SU-DHL-6 (cell line): ENCODE measurements at regions not wholly inside any gene's neighbourhood (a gene's known extent, or its start where the extent isn't known, plus 50 kb on each side); places are given as distances from the start of the nearest gene placed in this dataset.

Experiments
- EZH2phosphoT487 ChIP-seq: fragments of 200-600 bp; sonication (generic), shearing (Covaris generic); conservative IDR thresholded peaks from 2 replicates; pipeline ENCODE4 v1.6.1; 2018; ENCODE audit warnings: mild to moderate bottlenecking, antibody characterized with exemption, low read length, moderate library complexity, mixed read lengths
- TF ChIP-seq, protein P1 (sequence below): fragments of 200-600 bp; sonication (generic); IDR thresholded peaks from one replicate; pipeline ENCODE4 v1.5.1; 2017; ENCODE audit warnings: antibody characterized with exemption, mild to moderate bottlenecking, low read length, moderate library complexity; ENCODE audit not compliant: insufficient read depth, poor library complexity, severe bottlenecking

DNA sequence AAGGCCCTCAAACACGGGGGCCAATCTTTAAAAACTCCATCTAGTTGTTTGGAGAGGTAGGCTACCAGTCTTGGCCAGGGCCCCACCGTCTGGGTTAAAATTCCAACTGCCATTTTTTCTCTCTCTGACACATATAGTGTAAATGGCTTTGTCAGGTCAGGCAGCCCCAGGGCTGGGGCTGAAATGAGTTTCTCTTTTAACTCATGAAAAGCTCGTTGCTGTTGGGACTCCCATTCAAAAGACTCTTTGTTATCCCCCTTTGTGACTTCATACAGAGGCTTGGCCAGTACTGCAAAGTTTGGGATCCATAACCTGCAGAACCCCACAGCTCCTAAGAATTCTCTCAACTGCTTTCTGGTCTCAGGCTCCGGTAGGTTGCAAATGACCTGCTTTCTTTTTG lies 99.4 kb upstream of the SLC1A4 start:
- TF ChIP-seq, protein P1, sequence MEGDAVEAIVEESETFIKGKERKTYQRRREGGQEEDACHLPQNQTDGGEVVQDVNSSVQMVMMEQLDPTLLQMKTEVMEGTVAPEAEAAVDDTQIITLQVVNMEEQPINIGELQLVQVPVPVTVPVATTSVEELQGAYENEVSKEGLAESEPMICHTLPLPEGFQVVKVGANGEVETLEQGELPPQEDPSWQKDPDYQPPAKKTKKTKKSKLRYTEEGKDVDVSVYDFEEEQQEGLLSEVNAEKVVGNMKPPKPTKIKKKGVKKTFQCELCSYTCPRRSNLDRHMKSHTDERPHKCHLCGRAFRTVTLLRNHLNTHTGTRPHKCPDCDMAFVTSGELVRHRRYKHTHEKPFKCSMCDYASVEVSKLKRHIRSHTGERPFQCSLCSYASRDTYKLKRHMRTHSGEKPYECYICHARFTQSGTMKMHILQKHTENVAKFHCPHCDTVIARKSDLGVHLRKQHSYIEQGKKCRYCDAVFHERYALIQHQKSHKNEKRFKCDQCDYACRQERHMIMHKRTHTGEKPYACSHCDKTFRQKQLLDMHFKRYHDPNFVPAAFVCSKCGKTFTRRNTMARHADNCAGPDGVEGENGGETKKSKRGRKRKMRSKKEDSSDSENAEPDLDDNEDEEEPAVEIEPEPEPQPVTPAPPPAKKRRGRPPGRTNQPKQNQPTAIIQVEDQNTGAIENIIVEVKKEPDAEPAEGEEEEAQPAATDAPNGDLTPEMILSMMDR = no peak
- no peak for TF ChIP-seq EZH2phosphoT487
